Progenitor cell of endocrine pancreas (in vitro differentiated cells): ENCODE measurements at regions not wholly inside any gene's neighbourhood (a gene's known extent, or its start where the extent isn't known, plus 50 kb on each side); places are given as distances from the start of the nearest gene placed in this dataset.
"Not testable (repeated sequence)": the region's sequence is repeated elsewhere in the genome, so short reads cannot be mapped to it uniquely, and the experiment has no call there.

Experiments used
- DNase-seq: peaks from one replicate; pipeline ENCODE4 v3.0.0; 2021; ENCODE audit warnings: low spot score; ENCODE audit not compliant: unreplicated experiment
- H3K27ac Mint-ChIP-seq: 2 replicates; pipeline ENCODE4 v1.8.0; 2021; ENCODE audit warnings: mild to moderate bottlenecking, moderate library complexity, mixed read lengths
- H3K27me3 Mint-ChIP-seq: 2 replicates; pipeline ENCODE4 v1.8.0; 2021; ENCODE audit warnings: mixed read lengths
- H3K36me3 Mint-ChIP-seq: 2 replicates; pipeline ENCODE4 v1.8.0; 2022; ENCODE audit warnings: mixed read lengths; ENCODE audit not compliant: insufficient read depth
- H3K4me1 Mint-ChIP-seq: 2 replicates; pipeline ENCODE4 v1.8.0; 2021; ENCODE audit warnings: low read depth, mixed read lengths
- H3K4me3 Mint-ChIP-seq: 2 replicates; pipeline ENCODE4 v1.8.0; 2021; ENCODE audit warnings: low read depth, mild to moderate bottlenecking, moderate library complexity, mixed read lengths
- H3K9me3 Mint-ChIP-seq: 2 replicates; pipeline ENCODE4 v1.8.0; 2021; ENCODE audit warnings: low read depth, mixed read lengths
- CTCF ChIP-seq: fragments of 200-600 bp; sonication (generic); IDR thresholded peaks from one replicate; pipeline ENCODE4 v1.5.0; 2021; ENCODE audit warnings: antibody characterized with exemption, mild to moderate bottlenecking; ENCODE audit not compliant: unreplicated experiment

- Mint-ChIP-seq H3K27me3 (no peaks in the 10 kb centered on the region), H3K9me3 (peaks cover 21% of the 10 kb centered on the region), H3K4me1 (no peaks in the 10 kb centered on the region), H3K27ac (no peak overlapping the region), H3K4me3 (no peak overlapping the region), H3K36me3 (no peaks in the 10 kb centered on the region)
- DNase-seq: no peak
- no peak for TF ChIP-seq CTCF
Observed at GRCh38 chr3:18526667-18527066, 101.5 kb upstream of the SATB1 start.

GRCh38 chr3:18516170-18516569 is 91.0 kb upstream of the SATB1 start:
- DNase-seq, H3K36me3 Mint-ChIP-seq: not testable (repeated sequence)

GRCh38 chr3:18513091-18513490 is 88.0 kb upstream of the SATB1 start:
- Mint-ChIP-seq H3K4me3 (no peak overlapping the region), H3K27ac (no peak overlapping the region), H3K4me1 (peaks cover 2% of the 10 kb centered on the region), H3K9me3 (no peaks in the 10 kb centered on the region), H3K36me3 (no peaks in the 10 kb centered on the region), H3K27me3 (no peaks in the 10 kb centered on the region)
- DNase-seq: no peak
- TF ChIP-seq CTCF: no peak

More at GRCh38 chr3:18516170-18516569, 91.0 kb upstream of the SATB1 start:
- H3K4me3 Mint-ChIP-seq: peak overlapping the region; percentile 40
- H3K27me3 Mint-ChIP-seq, H3K9me3 Mint-ChIP-seq, H3K4me1 Mint-ChIP-seq, H3K27ac Mint-ChIP-seq: not testable (repeated sequence)

GRCh38 chr3:18512007-18512406 is 86.9 kb upstream of the SATB1 start:
- no peak for TF ChIP-seq CTCF
- no peak overlapping the region for H3K4me3 Mint-ChIP-seq
- no peaks in the 10 kb centered on the region for H3K27me3 Mint-ChIP-seq
- H3K27ac Mint-ChIP-seq: no peak overlapping the region
- H3K36me3 Mint-ChIP-seq: no peaks in the 10 kb centered on the region
- no peaks in the 10 kb centered on the region for H3K9me3 Mint-ChIP-seq
- H3K4me1 Mint-ChIP-seq: peaks cover 2% of the 10 kb centered on the region
- DNase-seq: no peak

- no peaks in the 10 kb centered on the region for H3K27me3 Mint-ChIP-seq
- H3K9me3 Mint-ChIP-seq: no peaks in the 10 kb centered on the region
- no peaks in the 10 kb centered on the region for H3K36me3 Mint-ChIP-seq
- TF ChIP-seq CTCF: no peak
- no peak overlapping the region for H3K27ac Mint-ChIP-seq
- no peak overlapping the region for H3K4me3 Mint-ChIP-seq
- DNase-seq: no peak
- peaks cover under 1% of the 10 kb centered on the region for H3K4me1 Mint-ChIP-seq
Observed at GRCh38 chr3:18510947-18511346, 85.8 kb upstream of the SATB1 start.

GRCh38 chr3:18507333-18507732 is 82.2 kb upstream of the SATB1 start:
- no peak for TF ChIP-seq CTCF
- Mint-ChIP-seq H3K4me1 (no peaks in the 10 kb centered on the region), H3K27me3 (no peaks in the 10 kb centered on the region), H3K36me3 (no peaks in the 10 kb centered on the region), H3K9me3 (no peaks in the 10 kb centered on the region), H3K4me3 (no peak overlapping the region), H3K27ac (no peak overlapping the region)
- DNase-seq: no peak
